GM19035 (cell line): ENCODE measurements at regions not wholly inside any gene's neighbourhood (a gene's known extent, or its start where the extent isn't known, plus 50 kb on each side); places are given as distances from the start of the nearest gene placed in this dataset.
A peak's percentile ranks its signal among the peaks of the same experiment; 100 is the strongest.

ENCODE experiments used
- ATAC-seq: cut with Tn5 transposase; IDR thresholded peaks from one replicate; pipeline ENCODE4 v1.9.1; 2021; ENCODE audit not compliant: unreplicated experiment

GRCh38 chrX:51954592-51954991, 61.2 kb downstream of the MAGED1 start:
- no peak for ATAC-seq

- ATAC-seq = peak; percentile 98
Measured at GRCh38 chrX:51955200-51955599, 61.8 kb downstream of the MAGED1 start.

GRCh38 chrX:51956441-51956840, 63.0 kb downstream of the MAGED1 start:
- no peak for ATAC-seq

- no peak for ATAC-seq
Measured at GRCh38 chrX:51975360-51975759, 81.9 kb downstream of the MAGED1 start.

GRCh38 chrX:51975811-51976210, 82.4 kb downstream of the MAGED1 start:
- no peak for ATAC-seq

GRCh38 chrX:51976503-51976902, 83.1 kb downstream of the MAGED1 start:
- no peak for ATAC-seq
